HepG2 (cell line): ENCODE measurements at regions not wholly inside any gene's neighbourhood (a gene's known extent, or its start where the extent isn't known, plus 50 kb on each side); places are given as distances from the start of the nearest gene placed in this dataset.

Experiments used
- ATAC-seq: fragments of 200-7000 bp; cut with Tn5 transposase; 3 replicates; pipeline ENCODE4 v1.9.1; 2020; ENCODE audit warnings: mild to moderate bottlenecking, moderate library complexity
- BruUV-seq: library from RNA; stranded (reverse); fragments of 400-500 nt; replicated peaks from 2 replicates; lab custom pipeline; 2021; lab: Mats Ljungman, UMichigan
- CTCF ChIA-PET: fragments of 300-600 bp; formaldehyde crosslinking; extraction: SDS; loops from one replicate; lab custom pipeline; 2021; ENCODE audit warnings: low total read pairs, inconsistent platforms, low intra/inter-chr PET ratio; lab: Yijun Ruan, JAX
- POLR2A ChIA-PET: fragments of 350-600 bp; sonication (Branson Sonifier 250); formaldehyde crosslinking; loops from one replicate; lab custom pipeline; 2020; ENCODE audit warnings: antibody characterized with exemption, inconsistent platforms; lab: Yijun Ruan, JAX
- DNase-seq: peaks from one replicate; pipeline ENCODE4 v3.0.0-alpha.2; 2015; ENCODE audit warnings: low spot score
- FAIRE-seq: peaks from 3 replicates; lab custom pipeline; 2011; peaks lifted over from hg19 to GRCh38; lab: Jason Lieb, UNC
- H2AFZ ChIP-seq: one replicate; pipeline ENCODE4 v1.6.1; 2011; ENCODE audit warnings: low read length, inconsistent platforms
- H3K27ac ChIP-seq: fragments of 300-600 bp; 3 replicates; pipeline ENCODE4 v1.8.0; 2011; ENCODE audit warnings: mixed run types, mild to moderate bottlenecking, mixed read lengths, low read length, inconsistent platforms; ENCODE audit not compliant: insufficient read depth; ENCODE audit errors: extremely low read length
- H3K27me3 ChIP-seq, 2 experiments: fragments of 200-600 bp in 1 of 2; 2 replicates in 1 of 2; 3 replicates in 1 of 2; pipeline versions ENCODE4 v1.6.0 to v1.8.0; 2011; ENCODE audit warnings: low read length in 2 of 2, mild to moderate bottlenecking in 2 of 2, moderate library complexity in 2 of 2, inconsistent platforms in 1 of 2; ENCODE audit not compliant: insufficient read depth in 2 of 2, control insufficient read depth in 1 of 2
- H3K36me3 ChIP-seq, 2 experiments: fragments of 200-600 bp in 1 of 2; replicated peaks in 1 of 2; 2 replicates in 1 of 2; 3 replicates in 1 of 2; pipeline versions ENCODE4 v1.5.1 to v1.8.0; 2011; ENCODE audit warnings: low read length in 2 of 2, inconsistent platforms in 1 of 2; ENCODE audit not compliant: insufficient read depth in 2 of 2, control insufficient read depth in 1 of 2
- H3K4me1 ChIP-seq: 2 replicates; pipeline ENCODE4 v1.5.1; 2012; ENCODE audit warnings: low read length, inconsistent platforms; ENCODE audit not compliant: insufficient read depth
- H3K4me2 ChIP-seq: 2 replicates; pipeline ENCODE4 v1.6.0; 2011; ENCODE audit warnings: low read depth, low read length, inconsistent platforms
- H3K4me3 ChIP-seq, 3 experiments: fragments of 200-600 bp in 1 of 3; sonication (generic), shearing (Covaris generic) in 1 of 3; replicated peaks in 1 of 3; 2 replicates each; pipeline ENCODE4 v1.5.1; 2011 to 2016; ENCODE audit warnings: low read length in 3 of 3, inconsistent platforms in 2 of 3, low read depth in 2 of 3, mild to moderate bottlenecking in 2 of 3, control low read depth in 1 of 3, mixed read lengths in 1 of 3; ENCODE audit not compliant: insufficient read depth in 1 of 3
- H3K79me2 ChIP-seq: one replicate; pipeline ENCODE4 v1.6.1; 2011; ENCODE audit warnings: low read length, inconsistent platforms; ENCODE audit not compliant: insufficient read depth
- H3K9ac ChIP-seq: 2 replicates; pipeline ENCODE4 v1.6.0; 2011; ENCODE audit warnings: mild to moderate bottlenecking, low read depth, low read length, inconsistent platforms; ENCODE audit not compliant: insufficient read depth
- H3K9me3 ChIP-seq: 2 replicates; pipeline ENCODE4 v1.5.1; 2012; ENCODE audit warnings: mild to moderate bottlenecking, low read length
- H4K20me1 ChIP-seq: 2 replicates; pipeline ENCODE4 v1.6.0; 2011; ENCODE audit warnings: inconsistent platforms, mild to moderate bottlenecking, low read length, moderate library complexity; ENCODE audit not compliant: insufficient read depth
- CENPT ChIP-seq: sonication (generic); formaldehyde crosslinking; IDR thresholded peaks from 2 replicates; pipeline ENCODE4 v1.8.0; 2022; ENCODE audit warnings: low read depth, mild to moderate bottlenecking, moderate library complexity, missing genetic modification reagents
- FIP1L1 ChIP-seq: fragments of 200-400 bp; formaldehyde crosslinking; IDR thresholded peaks from 2 replicates; pipeline ENCODE4 v1.6.1; 2018; ENCODE audit warnings: low read depth, mild to moderate bottlenecking, low read length, moderate library complexity, borderline replicate concordance; ENCODE audit not compliant: insufficient read depth
- GZF1 ChIP-seq: sonication (generic); formaldehyde crosslinking; IDR thresholded peaks from 2 replicates; pipeline ENCODE4 v1.5.1; 2020; ENCODE audit warnings: mild to moderate bottlenecking, missing genetic modification reagents
- JUND ChIP-seq: sonication (generic); formaldehyde crosslinking; IDR thresholded peaks from 2 replicates; pipeline ENCODE4 v1.8.0; 2022; ENCODE audit warnings: mild to moderate bottlenecking, missing genetic modification reagents
- NFYB ChIP-seq: sonication (generic); formaldehyde crosslinking; IDR thresholded peaks from 2 replicates; pipeline ENCODE4 v1.4.0; 2020; ENCODE audit warnings: missing genetic modification reagents
- NONO ChIP-seq, 2 experiments: fragments of 450-650 bp in 1 of 2; sonication (generic) in 1 of 2; formaldehyde crosslinking in 1 of 2; IDR thresholded peaks in 1 of 2; conservative IDR thresholded peaks in 1 of 2; 2 replicates each; pipeline versions ENCODE4 v1.6.1 to v1.8.0; 2017 to 2022; ENCODE audit warnings: mild to moderate bottlenecking in 1 of 2, missing genetic modification reagents in 1 of 2, moderate library complexity in 1 of 2
- RAD51 ChIP-seq: fragments of 450-650 bp; IDR thresholded peaks from 2 replicates; pipeline ENCODE4 v1.6.1; 2016; ENCODE audit warnings: borderline replicate concordance
- RFXAP ChIP-seq: sonication (generic); formaldehyde crosslinking; IDR thresholded peaks from 2 replicates; pipeline ENCODE4 v1.4.0; 2020; ENCODE audit warnings: missing genetic modification reagents, borderline replicate concordance
- SYNCRIP ChIP-seq: fragments of 200-400 bp; formaldehyde crosslinking; IDR thresholded peaks from 2 replicates; pipeline ENCODE4 v1.6.1; 2018; ENCODE audit warnings: mild to moderate bottlenecking, low read depth, low read length; ENCODE audit not compliant: insufficient read depth
- YEATS4 ChIP-seq: sonication (generic); formaldehyde crosslinking; IDR thresholded peaks from 2 replicates; pipeline ENCODE4 v1.4.0; 2020; ENCODE audit warnings: missing genetic modification reagents, borderline replicate concordance
- ZBTB8A ChIP-seq: sonication (generic); formaldehyde crosslinking; IDR thresholded peaks from 2 replicates; pipeline ENCODE4 v1.4.0; 2020; ENCODE audit warnings: mild to moderate bottlenecking, low read depth, missing genetic modification reagents, borderline replicate concordance
- ZNF496 ChIP-seq: sonication (generic); formaldehyde crosslinking; IDR thresholded peaks from 2 replicates; pipeline ENCODE4 v1.8.1; 2023; ENCODE audit warnings: mild to moderate bottlenecking, moderate library complexity, missing genetic modification reagents; ENCODE audit not compliant: insufficient replicate concordance
- ZNF510 ChIP-seq: sonication (generic); formaldehyde crosslinking; IDR thresholded peaks from 2 replicates; pipeline ENCODE4 v1.4.0; 2020; ENCODE audit warnings: low read depth, mild to moderate bottlenecking, missing genetic modification reagents
- ZNF7 ChIP-seq: IDR thresholded peaks from 2 replicates; pipeline ENCODE4 v1.6.1; 2016; ENCODE audit warnings: missing biosample characterization, missing genetic modification reagents
- ZSCAN22 ChIP-seq: sonication (generic); formaldehyde crosslinking; IDR thresholded peaks from 2 replicates; pipeline ENCODE4 v1.4.0; 2020; ENCODE audit warnings: mild to moderate bottlenecking, missing genetic modification reagents
- WGBS: methylation state at CpG from one replicate; pipeline ENCODE4 v1.1.6; 2017; ENCODE audit warnings: low lambda C conversion rate; 5-methylcytosine and 5-hydroxymethylcytosine counted together
- in situ Hi-C: cut with HindIII; loops from 2 replicates; pipeline ENCODE4 v1.10.0; 2017; ENCODE audit warnings: low pct_unique_long_range_greater_than_20kb; ENCODE audit not compliant: extremely low pct_ligation_motif_present
- intact Hi-C: fragments of 100-400 bp; cut with micrococcal nuclease; formaldehyde crosslinking; loops from one replicate; pipeline ENCODE4 v1.10.0; 2022; ENCODE audit not compliant: unreplicated experiment
- TF ChIP-seq, protein P1 (sequence below): sonication (generic); formaldehyde crosslinking; IDR thresholded peaks from 2 replicates; pipeline ENCODE4 v1.5.1; 2020; ENCODE audit warnings: mild to moderate bottlenecking, missing genetic modification reagents, borderline replicate concordance

DNA sequence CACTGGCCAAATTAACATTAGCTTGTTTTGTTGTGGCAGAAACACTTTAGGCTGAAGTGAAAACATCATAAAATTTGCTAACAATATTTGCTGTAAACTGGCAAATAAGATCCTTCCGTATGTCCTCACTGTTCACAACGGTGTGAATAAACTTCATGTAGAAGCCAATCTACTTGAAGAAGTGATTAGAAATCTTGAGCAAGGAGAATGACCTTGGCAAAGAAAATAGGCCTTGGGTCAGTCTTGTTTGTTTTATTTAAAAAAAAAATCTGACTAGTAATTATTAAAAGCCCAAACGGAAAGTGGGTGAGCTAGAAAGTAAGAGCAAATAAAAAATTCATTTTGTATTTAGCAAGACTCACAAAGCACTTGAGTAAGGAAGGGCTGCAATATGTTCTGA, 197.0 kb downstream of the CPS1 start:
- FAIRE-seq (no peak), DNase-seq (no peak), ATAC-seq (no peak)
- TF ChIP-seq RFXAP (CRISPR knock-in tag) = no peak
- TF ChIP-seq CENPT (CRISPR knock-in tag) = no peak
- no peak for TF ChIP-seq FIP1L1
- TF ChIP-seq GZF1 (CRISPR knock-in tag) = no peak
- no peak for TF ChIP-seq RAD51
- no peak for TF ChIP-seq ZNF7 (CRISPR knock-in tag)
- no peak for TF ChIP-seq ZBTB8A (CRISPR knock-in tag)
- TF ChIP-seq JUND (CRISPR knock-in tag) = no peak
- in situ Hi-C loops (no loop called here), intact Hi-C loops (no loop called here)
- Histone ChIP-seq H4K20me1 (no peaks in the 10 kb centered on the region), H2AFZ (no peak overlapping the region), H3K79me2 (no peaks in the 10 kb centered on the region), H3K27me3 (no peaks in the 10 kb centered on the region), H3K9ac (no peak overlapping the region), H3K9me3 (no peaks in the 10 kb centered on the region), H3K4me3 (no peak overlapping the region), H3K4me1 (no peaks in the 10 kb centered on the region), H3K4me2 (no peak overlapping the region), H3K27ac (no peak overlapping the region), H3K36me3 (no peaks in the 10 kb centered on the region)
- POLR2A ChIA-PET = no interaction called here
- WGBS = 11% methylated on average over 3 of the region's 3 CpGs
- BruUV-seq = no TSS peak
- CTCF ChIA-PET = no interaction called here

- no TSS peak for BruUV-seq
- DNase-seq (no peak), FAIRE-seq (no peak), ATAC-seq (no peak)
- H3K27ac ChIP-seq = no peak overlapping the region
- POLR2A ChIA-PET = no interaction called here
- H3K4me2 ChIP-seq = no peak overlapping the region
- intact Hi-C loops = no loop called here
- H3K9me3 ChIP-seq = no peaks in the 10 kb centered on the region
- no peaks in the 10 kb centered on the region for H3K36me3 ChIP-seq
- H2AFZ ChIP-seq = no peak overlapping the region
- in situ Hi-C loops = no loop called here
- no peaks in the 10 kb centered on the region for H4K20me1 ChIP-seq
- no peak overlapping the region for H3K9ac ChIP-seq
- no peaks in the 10 kb centered on the region for H3K79me2 ChIP-seq
- no peaks in the 10 kb centered on the region for H3K4me1 ChIP-seq
- no peaks in the 10 kb centered on the region for H3K27me3 ChIP-seq
- H3K4me3 ChIP-seq = no peak overlapping the region
- CTCF ChIA-PET = no interaction called here
- TF ChIP-seq NONO (IDR thresholded peaks at IDR 0.05) (no peak), NONO (CRISPR knock-in tag; conservative IDR thresholded peaks at IDR 0.05) (no peak), YEATS4 (CRISPR knock-in tag) (no peak), SYNCRIP (no peak), NFYB (CRISPR knock-in tag) (no peak), ZNF496 (CRISPR knock-in tag) (no peak), ZNF510 (CRISPR knock-in tag) (no peak), ZSCAN22 (CRISPR knock-in tag) (no peak)
- TF ChIP-seq, protein P1, sequence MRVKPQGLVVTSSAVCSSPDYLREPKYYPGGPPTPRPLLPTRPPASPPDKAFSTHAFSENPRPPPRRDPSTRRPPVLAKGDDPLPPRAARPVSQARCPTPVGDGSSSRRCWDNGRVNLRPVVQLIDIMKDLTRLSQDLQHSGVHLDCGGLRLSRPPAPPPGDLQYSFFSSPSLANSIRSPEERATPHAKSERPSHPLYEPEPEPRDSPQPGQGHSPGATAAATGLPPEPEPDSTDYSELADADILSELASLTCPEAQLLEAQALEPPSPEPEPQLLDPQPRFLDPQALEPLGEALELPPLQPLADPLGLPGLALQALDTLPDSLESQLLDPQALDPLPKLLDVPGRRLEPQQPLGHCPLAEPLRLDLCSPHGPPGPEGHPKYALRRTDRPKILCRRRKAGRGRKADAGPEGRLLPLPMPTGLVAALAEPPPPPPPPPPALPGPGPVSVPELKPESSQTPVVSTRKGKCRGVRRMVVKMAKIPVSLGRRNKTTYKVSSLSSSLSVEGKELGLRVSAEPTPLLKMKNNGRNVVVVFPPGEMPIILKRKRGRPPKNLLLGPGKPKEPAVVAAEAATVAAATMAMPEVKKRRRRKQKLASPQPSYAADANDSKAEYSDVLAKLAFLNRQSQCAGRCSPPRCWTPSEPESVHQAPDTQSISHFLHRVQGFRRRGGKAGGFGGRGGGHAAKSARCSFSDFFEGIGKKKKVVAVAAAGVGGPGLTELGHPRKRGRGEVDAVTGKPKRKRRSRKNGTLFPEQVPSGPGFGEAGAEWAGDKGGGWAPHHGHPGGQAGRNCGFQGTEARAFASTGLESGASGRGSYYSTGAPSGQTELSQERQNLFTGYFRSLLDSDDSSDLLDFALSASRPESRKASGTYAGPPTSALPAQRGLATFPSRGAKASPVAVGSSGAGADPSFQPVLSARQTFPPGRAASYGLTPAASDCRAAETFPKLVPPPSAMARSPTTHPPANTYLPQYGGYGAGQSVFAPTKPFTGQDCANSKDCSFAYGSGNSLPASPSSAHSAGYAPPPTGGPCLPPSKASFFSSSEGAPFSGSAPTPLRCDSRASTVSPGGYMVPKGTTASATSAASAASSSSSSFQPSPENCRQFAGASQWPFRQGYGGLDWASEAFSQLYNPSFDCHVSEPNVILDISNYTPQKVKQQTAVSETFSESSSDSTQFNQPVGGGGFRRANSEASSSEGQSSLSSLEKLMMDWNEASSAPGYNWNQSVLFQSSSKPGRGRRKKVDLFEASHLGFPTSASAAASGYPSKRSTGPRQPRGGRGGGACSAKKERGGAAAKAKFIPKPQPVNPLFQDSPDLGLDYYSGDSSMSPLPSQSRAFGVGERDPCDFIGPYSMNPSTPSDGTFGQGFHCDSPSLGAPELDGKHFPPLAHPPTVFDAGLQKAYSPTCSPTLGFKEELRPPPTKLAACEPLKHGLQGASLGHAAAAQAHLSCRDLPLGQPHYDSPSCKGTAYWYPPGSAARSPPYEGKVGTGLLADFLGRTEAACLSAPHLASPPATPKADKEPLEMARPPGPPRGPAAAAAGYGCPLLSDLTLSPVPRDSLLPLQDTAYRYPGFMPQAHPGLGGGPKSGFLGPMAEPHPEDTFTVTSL (CRISPR knock-in tag) = no peak
These were observed 200.5 kb downstream of the CPS1 start for GRCh38 chr2:210756855-210757254.
